GM23338 (cell line): ENCODE measurements at regions not wholly inside any gene's neighbourhood (a gene's known extent, or its start where the extent isn't known, plus 50 kb on each side); places are given as distances from the start of the nearest gene placed in this dataset.

Experiments used
- ATAC-seq: fragments of 200-7000 bp; cut with Tn5 transposase; 3 replicates; pipeline ENCODE4 v1.9.1; 2020
- DNase-seq: peaks from one replicate; pipeline ENCODE4 v3.0.0-alpha.2; 2015; ENCODE audit warnings: low spot score
- H2AFZ ChIP-seq: fragments of 200-600 bp; sonication (generic); 2 replicates; pipeline ENCODE4 v1.8.0; 2016; ENCODE audit warnings: antibody characterized with exemption, mild to moderate bottlenecking, moderate library complexity
- H3F3A ChIP-seq: fragments of 200-600 bp; sonication (generic); replicated peaks from 2 replicates; pipeline ENCODE4 v1.8.0; 2017; ENCODE audit warnings: antibody characterized with exemption, mixed run types, low read depth
- H3K27ac ChIP-seq: fragments of 200-600 bp; sonication (generic); 2 replicates; pipeline ENCODE4 v1.6.1; 2016; ENCODE audit warnings: low read depth
- H3K27me3 ChIP-seq: fragments of 200-600 bp; sonication (generic); 2 replicates; pipeline ENCODE4 v1.8.0; 2016; ENCODE audit warnings: mild to moderate bottlenecking, mixed run types, moderate library complexity; ENCODE audit not compliant: insufficient read depth
- H3K36me3 ChIP-seq: fragments of 200-600 bp; sonication (generic); 2 replicates; pipeline ENCODE4 v1.8.0; 2016; ENCODE audit warnings: mild to moderate bottlenecking; ENCODE audit not compliant: insufficient read depth
- H3K4me1 ChIP-seq: fragments of 200-600 bp; sonication (generic); 2 replicates; pipeline ENCODE4 v1.8.0; 2016; ENCODE audit warnings: mild to moderate bottlenecking, moderate library complexity; ENCODE audit not compliant: insufficient read depth
- H3K4me2 ChIP-seq: fragments of 200-600 bp; sonication (generic); 2 replicates; pipeline ENCODE4 v1.7.1; 2017; ENCODE audit warnings: mixed run types
- H3K4me3 ChIP-seq: fragments of 200-600 bp; sonication (generic); 2 replicates; pipeline ENCODE4 v1.6.1; 2016; ENCODE audit warnings: mixed run types
- H3K79me2 ChIP-seq: fragments of 200-600 bp; sonication (generic); replicated peaks from 2 replicates; pipeline ENCODE4 v1.8.0; 2017; ENCODE audit warnings: mild to moderate bottlenecking; ENCODE audit not compliant: insufficient read depth
- H3K9me2 ChIP-seq: fragments of 200-600 bp; sonication (generic); 2 replicates; pipeline ENCODE4 v1.8.0; 2017; ENCODE audit not compliant: insufficient read depth
- H4K20me1 ChIP-seq: fragments of 200-600 bp; sonication (generic); replicated peaks from 2 replicates; pipeline ENCODE4 v1.8.0; 2017; ENCODE audit warnings: mild to moderate bottlenecking; ENCODE audit not compliant: insufficient read depth
- H3K27ac Mint-ChIP-seq: 2 replicates; pipeline ENCODE4 v1.8.0; 2020; ENCODE audit warnings: inconsistent platforms, mild to moderate bottlenecking, moderate library complexity, mixed read lengths
- H3K27me3 Mint-ChIP-seq: 3 replicates; pipeline ENCODE4 v1.8.0; 2022; ENCODE audit warnings: low read depth, mild to moderate bottlenecking, moderate library complexity, mixed read lengths, inconsistent platforms; ENCODE audit not compliant: insufficient read depth, poor library complexity
- H3K36me3 Mint-ChIP-seq: 3 replicates; pipeline ENCODE4 v1.8.0; 2021; ENCODE audit warnings: low read depth, mild to moderate bottlenecking, inconsistent platforms, moderate library complexity, mixed read lengths
- H3K4me1 Mint-ChIP-seq: 3 replicates; pipeline ENCODE4 v1.8.0; 2020; ENCODE audit warnings: mild to moderate bottlenecking, inconsistent platforms, mixed read lengths
- H3K4me3 Mint-ChIP-seq: 3 replicates; pipeline ENCODE4 v1.8.0; 2021; ENCODE audit warnings: moderate library complexity, mild to moderate bottlenecking, inconsistent platforms, mixed read lengths
- H3K9me3 Mint-ChIP-seq: 3 replicates; pipeline ENCODE4 v1.8.0; 2020; ENCODE audit warnings: moderate library complexity, mild to moderate bottlenecking, inconsistent platforms, mixed read lengths
- CTCF ChIP-seq, 2 experiments: fragments of 200-600 bp in 1 of 2; sonication (generic) in 1 of 2; conservative IDR thresholded peaks; 2 replicates each; pipeline versions ENCODE4 v1.5.1 to v1.6.1; 2016 to 2017; ENCODE audit warnings: antibody characterized with exemption in 2 of 2, low read depth in 2 of 2, mild to moderate bottlenecking in 2 of 2, moderate library complexity in 1 of 2
- ETS1 ChIP-seq: IDR thresholded peaks from 2 replicates; pipeline ENCODE4 v1.6.1; 2016; ENCODE audit warnings: antibody characterized with exemption
- POLR2AphosphoS5 ChIP-seq: IDR thresholded peaks from 2 replicates; pipeline ENCODE4 v1.6.1; 2016; ENCODE audit warnings: antibody characterized with exemption, low read depth
- REST ChIP-seq: IDR thresholded peaks from one replicate; pipeline ENCODE4 v1.6.1; 2018; ENCODE audit warnings: antibody characterized with exemption; ENCODE audit not compliant: unreplicated experiment
- STAT1 ChIP-seq: IDR thresholded peaks from one replicate; pipeline ENCODE4 v1.6.1; 2016; ENCODE audit warnings: antibody characterized with exemption; ENCODE audit not compliant: unreplicated experiment
- ZNF114 ChIP-seq: fragments of 250-450 bp; sonication (Bioruptor Pico); IDR thresholded peaks from 2 replicates; pipeline ENCODE4 v1.5.0; 2020; ENCODE audit warnings: mild to moderate bottlenecking, moderate library complexity
- ZNF462 ChIP-seq: fragments of 250-450 bp; sonication (Bioruptor Pico); IDR thresholded peaks from 2 replicates; pipeline ENCODE4 v1.5.0; 2020; ENCODE audit warnings: mild to moderate bottlenecking, moderate library complexity

GRCh38 chr5:71887680-71888079 is 168.6 kb downstream of the CARTPT start:
- Histone ChIP-seq H3K4me3 (no peak overlapping the region), H3K9me2 (peaks cover 24% of the 10 kb centered on the region), H3K4me2 (no peak overlapping the region), H3K36me3 (no peaks in the 10 kb centered on the region), H3K27ac (no peak overlapping the region), H3K79me2 (no peaks in the 10 kb centered on the region), H2AFZ (peak overlapping the region; percentile 61; the same call in 1 of the 2 replicates), H3K4me1 (no peaks in the 10 kb centered on the region), H3K27me3 (no peaks in the 10 kb centered on the region), H3F3A (no peaks in the 10 kb centered on the region), H4K20me1 (no peaks in the 10 kb centered on the region)
- Mint-ChIP-seq H3K36me3 (no peaks in the 10 kb centered on the region), H3K4me3 (no peak overlapping the region), H3K27me3 (peaks cover 6% of the 10 kb centered on the region), H3K9me3 (peaks cover 5% of the 10 kb centered on the region; the same call in 1 of the 3 replicates), H3K4me1 (peaks cover 12% of the 10 kb centered on the region), H3K27ac (no peak overlapping the region; the same call in 1 of the 2 replicates)
- peak; percentile 79 for DNase-seq
- ATAC-seq = peak; percentile 91
- TF ChIP-seq CTCF (conservative IDR thresholded peaks at IDR 0.05; ENCODE audit: low read depth in 2 of 2) (no peak), REST (no peak), ETS1 (peak; percentile 59; the same call in 1 of the 2 replicates), STAT1 (no peak), ZNF462 (no peak), POLR2AphosphoS5 (no peak), ZNF114 (CRISPR knock-in tag) (no peak)
